ENCODE measurements at regions not wholly inside any gene's neighbourhood (a gene's known extent, or its start where the extent isn't known, plus 50 kb on each side); places are given as distances from the start of the nearest gene placed in this dataset.

DNA sequence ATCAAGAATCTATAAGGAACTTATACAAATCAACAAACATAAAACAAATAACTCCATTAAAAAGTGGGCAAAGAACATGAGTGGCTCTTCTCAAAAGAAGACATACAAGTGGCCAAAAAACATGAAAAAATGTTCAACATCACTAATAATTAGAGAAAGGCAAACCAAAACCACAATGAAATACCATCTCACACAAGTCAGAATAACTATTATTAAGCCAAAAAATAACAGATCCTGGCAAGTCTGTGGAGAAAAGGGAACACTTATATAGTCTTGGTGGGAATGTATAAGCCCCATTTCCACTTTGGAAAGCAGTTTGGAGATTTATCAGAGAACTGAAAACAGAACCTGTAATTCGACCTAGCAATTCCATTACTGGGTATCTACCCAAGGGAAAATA lies 921.0 kb downstream of the KCNA4 start:
- no peak for TF ChIP-seq ZBTB7A (IDR thresholded peaks at IDR 0.05; ENCODE audit: low read depth)
- no peak for TF ChIP-seq EGR1 (IDR thresholded peaks at IDR 0.05)
- TF ChIP-seq FOXM1 (IDR thresholded peaks at IDR 0.05; ENCODE audit: borderline replicate concordance, low read depth) = no peak
- no peak for TF ChIP-seq RAD21 (IDR thresholded peaks at IDR 0.05; ENCODE audit: low read depth)
- TF ChIP-seq, protein P1, sequence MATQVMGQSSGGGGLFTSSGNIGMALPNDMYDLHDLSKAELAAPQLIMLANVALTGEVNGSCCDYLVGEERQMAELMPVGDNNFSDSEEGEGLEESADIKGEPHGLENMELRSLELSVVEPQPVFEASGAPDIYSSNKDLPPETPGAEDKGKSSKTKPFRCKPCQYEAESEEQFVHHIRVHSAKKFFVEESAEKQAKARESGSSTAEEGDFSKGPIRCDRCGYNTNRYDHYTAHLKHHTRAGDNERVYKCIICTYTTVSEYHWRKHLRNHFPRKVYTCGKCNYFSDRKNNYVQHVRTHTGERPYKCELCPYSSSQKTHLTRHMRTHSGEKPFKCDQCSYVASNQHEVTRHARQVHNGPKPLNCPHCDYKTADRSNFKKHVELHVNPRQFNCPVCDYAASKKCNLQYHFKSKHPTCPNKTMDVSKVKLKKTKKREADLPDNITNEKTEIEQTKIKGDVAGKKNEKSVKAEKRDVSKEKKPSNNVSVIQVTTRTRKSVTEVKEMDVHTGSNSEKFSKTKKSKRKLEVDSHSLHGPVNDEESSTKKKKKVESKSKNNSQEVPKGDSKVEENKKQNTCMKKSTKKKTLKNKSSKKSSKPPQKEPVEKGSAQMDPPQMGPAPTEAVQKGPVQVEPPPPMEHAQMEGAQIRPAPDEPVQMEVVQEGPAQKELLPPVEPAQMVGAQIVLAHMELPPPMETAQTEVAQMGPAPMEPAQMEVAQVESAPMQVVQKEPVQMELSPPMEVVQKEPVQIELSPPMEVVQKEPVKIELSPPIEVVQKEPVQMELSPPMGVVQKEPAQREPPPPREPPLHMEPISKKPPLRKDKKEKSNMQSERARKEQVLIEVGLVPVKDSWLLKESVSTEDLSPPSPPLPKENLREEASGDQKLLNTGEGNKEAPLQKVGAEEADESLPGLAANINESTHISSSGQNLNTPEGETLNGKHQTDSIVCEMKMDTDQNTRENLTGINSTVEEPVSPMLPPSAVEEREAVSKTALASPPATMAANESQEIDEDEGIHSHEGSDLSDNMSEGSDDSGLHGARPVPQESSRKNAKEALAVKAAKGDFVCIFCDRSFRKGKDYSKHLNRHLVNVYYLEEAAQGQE (IDR thresholded peaks at IDR 0.05; ENCODE audit: low read depth) = no peak
- TF ChIP-seq CEBPB (IDR thresholded peaks at IDR 0.05) = no peak
- TF ChIP-seq CREB1 (IDR thresholded peaks at IDR 0.05; ENCODE audit: low read depth) = no peak
- TF ChIP-seq, protein P2, sequence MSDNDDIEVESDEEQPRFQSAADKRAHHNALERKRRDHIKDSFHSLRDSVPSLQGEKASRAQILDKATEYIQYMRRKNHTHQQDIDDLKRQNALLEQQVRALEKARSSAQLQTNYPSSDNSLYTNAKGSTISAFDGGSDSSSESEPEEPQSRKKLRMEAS (IDR thresholded peaks at IDR 0.05) = no peak

DNA sequence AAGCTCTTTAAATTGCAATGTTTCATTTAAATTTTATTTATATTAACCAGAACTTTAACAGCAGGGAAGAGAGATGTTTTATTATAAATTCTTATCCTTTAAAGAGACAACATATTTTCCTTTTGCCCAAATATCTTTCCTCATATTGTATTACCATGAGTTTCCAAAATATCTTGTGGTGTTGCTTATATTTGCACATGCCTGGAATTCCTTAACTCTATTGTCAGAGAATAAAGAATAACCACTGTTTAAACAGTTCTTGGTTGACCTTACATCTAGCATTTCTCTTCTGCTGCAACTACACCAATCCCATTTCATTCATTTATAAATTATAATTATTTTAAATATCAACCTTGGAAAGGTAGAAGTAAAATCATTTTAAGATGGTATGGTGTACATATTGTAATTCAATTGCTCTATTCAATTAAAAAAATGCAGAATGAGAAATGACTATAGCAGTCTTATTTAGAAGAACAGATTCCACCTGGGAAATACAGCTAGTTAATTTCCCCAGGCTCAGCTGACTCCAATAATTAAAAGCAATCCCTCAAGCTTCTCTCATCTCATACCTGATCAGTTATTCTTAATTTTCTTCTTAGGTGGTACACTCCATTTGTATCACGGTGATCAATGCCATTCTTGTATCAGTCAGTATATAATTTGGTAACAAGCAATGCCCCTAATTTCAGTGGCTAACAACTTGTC lies 923.3 kb downstream of the KCNA4 start:
- peak; percentile 68 for TF ChIP-seq TEAD4 (IDR thresholded peaks at IDR 0.05)
- TF ChIP-seq, protein P3, sequence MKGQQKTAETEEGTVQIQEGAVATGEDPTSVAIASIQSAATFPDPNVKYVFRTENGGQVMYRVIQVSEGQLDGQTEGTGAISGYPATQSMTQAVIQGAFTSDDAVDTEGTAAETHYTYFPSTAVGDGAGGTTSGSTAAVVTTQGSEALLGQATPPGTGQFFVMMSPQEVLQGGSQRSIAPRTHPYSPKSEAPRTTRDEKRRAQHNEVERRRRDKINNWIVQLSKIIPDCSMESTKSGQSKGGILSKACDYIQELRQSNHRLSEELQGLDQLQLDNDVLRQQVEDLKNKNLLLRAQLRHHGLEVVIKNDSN (IDR thresholded peaks at IDR 0.05) = no peak
- TF ChIP-seq NFIC (IDR thresholded peaks at IDR 0.05) = no peak

DNA sequence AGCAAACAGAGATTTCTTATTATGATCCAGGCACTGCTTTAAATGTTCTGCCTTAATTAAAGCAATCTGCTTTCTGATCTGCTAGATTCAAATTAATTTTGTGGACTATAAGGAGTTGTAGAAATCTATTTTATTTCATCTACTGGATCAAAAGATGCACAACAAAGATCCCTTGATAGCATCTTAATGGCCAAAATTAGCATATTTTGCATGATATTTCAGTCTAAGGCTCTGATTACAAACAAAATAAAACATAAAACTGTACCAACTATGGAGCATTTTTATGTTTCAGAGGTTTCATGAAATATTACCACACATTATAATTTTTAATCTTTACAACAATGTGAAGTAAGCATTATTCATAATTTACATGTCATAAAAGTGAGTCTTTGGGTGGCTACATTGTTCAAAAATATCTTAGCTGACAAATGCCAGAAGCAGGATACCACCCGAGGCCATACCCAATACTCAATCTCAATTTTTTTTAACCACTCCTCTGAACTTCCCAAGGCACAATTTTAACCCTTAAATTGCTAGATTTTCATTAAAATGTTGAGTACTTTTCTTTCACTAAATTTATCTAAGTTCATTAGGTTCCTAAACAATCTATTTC lies 929.5 kb downstream of the KCNA4 start:
- TF ChIP-seq TAF1 (IDR thresholded peaks at IDR 0.05; ENCODE audit: low read depth) (no peak), RAD21 (IDR thresholded peaks at IDR 0.05; ENCODE audit: low read depth) (no peak), EGR1 (IDR thresholded peaks at IDR 0.05) (no peak), FOXM1 (IDR thresholded peaks at IDR 0.05; ENCODE audit: borderline replicate concordance, low read depth) (no peak), CEBPB (IDR thresholded peaks at IDR 0.05) (no peak), ZBTB7A (IDR thresholded peaks at IDR 0.05; ENCODE audit: low read depth) (no peak), YY1 (IDR thresholded peaks at IDR 0.05; ENCODE audit: low read depth) (no peak)
- TF ChIP-seq, protein P2 (IDR thresholded peaks at IDR 0.05) = no peak
- TF ChIP-seq, protein P1 (IDR thresholded peaks at IDR 0.05; ENCODE audit: low read depth) = no peak
- TF ChIP-seq, protein P3 (IDR thresholded peaks at IDR 0.05) = no peak

DNA sequence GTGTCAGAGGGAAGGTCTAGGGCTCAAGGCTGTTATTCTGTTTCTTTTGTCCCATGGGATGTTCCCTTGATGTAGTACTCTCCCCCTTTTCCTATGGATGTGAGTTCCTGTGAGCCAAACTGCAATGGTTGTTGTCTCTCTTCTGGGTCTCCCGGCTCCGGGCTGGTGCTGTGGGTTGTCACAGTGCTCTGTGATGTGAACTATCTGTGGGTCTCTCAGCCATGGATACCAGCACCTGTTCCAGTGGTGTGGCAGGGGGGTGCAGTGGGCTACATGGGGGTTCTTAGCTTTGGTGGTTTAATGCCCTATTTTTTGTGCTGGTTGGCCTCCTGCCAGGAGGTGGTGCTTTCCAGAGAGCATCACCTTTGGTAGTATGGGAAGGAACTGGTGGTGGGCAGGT lies 941.1 kb downstream of the KCNA4 start:
- TF ChIP-seq, protein P1 (IDR thresholded peaks at IDR 0.05; ENCODE audit: low read depth) = no peak

DNA sequence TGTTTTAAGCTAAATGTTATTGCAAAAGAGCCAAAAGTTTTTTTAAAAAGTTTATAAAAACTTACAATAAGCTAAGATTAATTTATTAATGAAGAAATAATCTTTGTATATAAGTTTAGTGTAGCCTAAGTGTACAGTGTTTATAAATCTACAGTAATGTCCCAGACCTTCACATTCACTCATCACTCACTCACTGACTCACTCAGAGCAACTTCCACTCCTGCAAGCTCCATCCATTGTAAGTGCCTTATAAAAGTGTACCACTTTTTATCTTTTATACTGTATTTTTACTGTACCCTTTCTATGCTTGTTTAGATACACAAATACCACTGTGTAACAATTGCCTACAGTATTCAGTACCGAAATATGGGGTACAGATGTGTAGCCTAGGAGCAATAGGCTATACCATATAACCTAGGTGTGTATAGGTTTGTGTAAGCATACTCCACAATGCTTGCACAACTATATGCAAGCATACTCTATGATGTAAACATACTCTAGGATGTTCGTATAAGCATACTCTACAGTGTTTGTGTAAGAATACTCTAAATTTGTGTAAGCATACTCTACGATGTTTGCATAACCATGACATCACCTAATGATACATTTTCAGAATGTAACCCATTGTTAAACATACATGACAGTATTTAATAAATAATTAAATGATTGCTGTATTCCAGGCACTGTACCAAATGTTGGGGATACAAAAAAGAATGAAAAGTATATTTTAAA lies 953.0 kb downstream of the KCNA4 start:
- TF ChIP-seq FOXM1 (IDR thresholded peaks at IDR 0.05; ENCODE audit: borderline replicate concordance, low read depth) = no peak
- no peak for TF ChIP-seq EP300 (IDR thresholded peaks at IDR 0.05; ENCODE audit: borderline replicate concordance)
- no peak for TF ChIP-seq EGR1 (IDR thresholded peaks at IDR 0.05)
- no peak for TF ChIP-seq ZBTB7A (IDR thresholded peaks at IDR 0.05; ENCODE audit: low read depth)
- TF ChIP-seq, protein P2 (IDR thresholded peaks at IDR 0.05) = no peak
- TF ChIP-seq CEBPB (IDR thresholded peaks at IDR 0.05) = no peak
- no peak for TF ChIP-seq RAD21 (IDR thresholded peaks at IDR 0.05; ENCODE audit: low read depth)
- no peak for TF ChIP-seq TCF12 (IDR thresholded peaks at IDR 0.05; ENCODE audit: low read depth)

All from Ishikawa (cell line).